ENCODE measurements at regions not wholly inside any gene's neighbourhood (a gene's known extent, or its start where the extent isn't known, plus 50 kb on each side); places are given as distances from the start of the nearest gene placed in this dataset.

DNA sequence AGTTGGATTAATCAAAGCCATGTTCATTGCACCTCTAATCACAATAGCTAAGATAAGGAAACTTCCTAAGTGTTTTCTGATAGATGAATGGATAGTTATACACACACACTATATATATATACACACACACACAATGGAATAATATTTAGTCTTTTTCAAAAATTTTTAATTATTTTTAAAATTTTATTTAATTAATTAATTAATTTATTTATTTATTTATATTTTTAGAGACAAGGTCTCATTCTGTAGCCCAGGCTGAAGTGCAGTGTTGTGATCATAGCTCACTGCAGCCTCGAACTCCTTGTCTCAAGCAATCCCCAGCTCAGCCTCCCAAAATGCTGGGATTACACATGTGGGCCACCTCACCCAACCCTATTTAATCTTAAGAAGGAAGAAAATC, 481.0 kb upstream of the TNP1 start:
- Histone ChIP-seq H3K4me3 (ENCODE audit: low read depth, low read length) (no peak overlapping the region), H3K36me3 (no peaks in the 10 kb centered on the region), H3K9me3 (ENCODE audit: severe bottlenecking) (no peaks in the 10 kb centered on the region), H3K27me3 (ENCODE audit: insufficient read depth, low read depth, severe bottlenecking) (no peaks in the 10 kb centered on the region), H3K27ac (no peak overlapping the region)
- DNase-seq, result no peak
- TF ChIP-seq, protein P1, sequence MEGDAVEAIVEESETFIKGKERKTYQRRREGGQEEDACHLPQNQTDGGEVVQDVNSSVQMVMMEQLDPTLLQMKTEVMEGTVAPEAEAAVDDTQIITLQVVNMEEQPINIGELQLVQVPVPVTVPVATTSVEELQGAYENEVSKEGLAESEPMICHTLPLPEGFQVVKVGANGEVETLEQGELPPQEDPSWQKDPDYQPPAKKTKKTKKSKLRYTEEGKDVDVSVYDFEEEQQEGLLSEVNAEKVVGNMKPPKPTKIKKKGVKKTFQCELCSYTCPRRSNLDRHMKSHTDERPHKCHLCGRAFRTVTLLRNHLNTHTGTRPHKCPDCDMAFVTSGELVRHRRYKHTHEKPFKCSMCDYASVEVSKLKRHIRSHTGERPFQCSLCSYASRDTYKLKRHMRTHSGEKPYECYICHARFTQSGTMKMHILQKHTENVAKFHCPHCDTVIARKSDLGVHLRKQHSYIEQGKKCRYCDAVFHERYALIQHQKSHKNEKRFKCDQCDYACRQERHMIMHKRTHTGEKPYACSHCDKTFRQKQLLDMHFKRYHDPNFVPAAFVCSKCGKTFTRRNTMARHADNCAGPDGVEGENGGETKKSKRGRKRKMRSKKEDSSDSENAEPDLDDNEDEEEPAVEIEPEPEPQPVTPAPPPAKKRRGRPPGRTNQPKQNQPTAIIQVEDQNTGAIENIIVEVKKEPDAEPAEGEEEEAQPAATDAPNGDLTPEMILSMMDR (IDR thresholded peaks at IDR 0.05; ENCODE audit: low read depth, low read length), result no peak

DNA sequence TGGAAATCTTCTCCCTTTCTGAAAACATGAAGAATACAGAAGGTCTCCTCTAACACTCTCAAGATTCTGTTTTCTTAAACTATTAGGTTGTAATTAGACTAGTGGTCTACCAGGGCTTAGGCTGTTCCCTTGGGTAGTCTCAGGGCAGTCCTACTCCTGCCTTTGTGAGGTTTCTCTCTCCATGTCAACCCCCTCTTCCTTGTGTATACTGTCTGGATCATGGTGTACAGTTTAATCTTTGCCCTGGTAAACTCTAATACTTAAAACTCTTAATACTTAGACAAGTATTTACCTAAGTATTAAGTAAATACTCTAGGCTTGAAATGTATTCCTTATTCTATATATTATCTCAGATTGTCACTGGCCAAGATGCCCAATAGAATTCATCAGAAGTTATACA, 480.3 kb upstream of the TNP1 start:
- Histone ChIP-seq H3K27me3 (ENCODE audit: insufficient read depth, low read depth, severe bottlenecking) (no peaks in the 10 kb centered on the region), H3K9me3 (ENCODE audit: severe bottlenecking) (no peaks in the 10 kb centered on the region), H3K27ac (no peak overlapping the region), H3K36me3 (no peaks in the 10 kb centered on the region), H3K4me3 (ENCODE audit: low read depth, low read length) (no peak overlapping the region)
- TF ChIP-seq, protein P1 (IDR thresholded peaks at IDR 0.05; ENCODE audit: low read depth, low read length), result no peak
- no peak for DNase-seq

GRCh38 chr2:217339753-217340152, 479.9 kb upstream of the TNP1 start:
- H3K36me3 ChIP-seq, result no peaks in the 10 kb centered on the region
- H3K4me3 ChIP-seq (ENCODE audit: low read depth, low read length), result no peak overlapping the region
- TF ChIP-seq, protein P1 (IDR thresholded peaks at IDR 0.05; ENCODE audit: low read depth, low read length), result no peak
- no peaks in the 10 kb centered on the region for H3K9me3 ChIP-seq (ENCODE audit: severe bottlenecking)
- no peak overlapping the region for H3K27ac ChIP-seq
- DNase-seq, result no peak
- no peaks in the 10 kb centered on the region for H3K27me3 ChIP-seq (ENCODE audit: insufficient read depth, low read depth, severe bottlenecking)

DNA sequence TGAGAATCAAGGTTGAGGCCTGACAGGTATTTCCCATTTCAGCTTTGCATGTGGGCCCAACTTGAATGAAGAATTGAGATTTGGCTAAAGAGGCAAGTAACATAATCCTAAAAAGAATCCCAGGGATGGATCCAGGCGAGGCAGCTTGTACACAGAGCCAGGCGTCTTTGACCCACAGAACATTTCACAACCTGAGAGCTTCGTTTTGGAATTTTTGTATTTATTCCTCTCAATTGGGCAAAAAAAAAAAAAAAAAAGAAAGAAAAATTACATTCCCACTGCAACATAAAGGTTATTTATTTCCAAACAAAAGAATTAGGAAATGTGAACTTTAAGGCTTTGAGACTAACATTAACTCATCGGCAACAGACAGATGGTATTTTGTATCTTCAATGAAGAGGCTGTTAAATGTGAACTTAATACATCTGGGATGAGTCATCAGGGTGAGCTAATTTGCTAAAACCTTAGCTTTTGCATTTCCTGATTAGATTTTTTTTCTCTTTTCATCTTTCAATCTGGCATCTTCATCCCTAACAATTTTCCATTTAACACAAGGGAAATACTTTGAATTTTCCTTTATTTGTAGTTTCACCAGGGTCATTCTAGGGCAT, 478.5 kb upstream of the TNP1 start:
- Histone ChIP-seq H3K36me3 (no peaks in the 10 kb centered on the region), H3K4me3 (ENCODE audit: low read depth, low read length) (no peak overlapping the region), H3K27me3 (ENCODE audit: insufficient read depth, low read depth, severe bottlenecking) (no peaks in the 10 kb centered on the region), H3K27ac (no peak overlapping the region), H3K9me3 (ENCODE audit: severe bottlenecking) (no peaks in the 10 kb centered on the region)
- TF ChIP-seq, protein P1 (IDR thresholded peaks at IDR 0.05; ENCODE audit: low read depth, low read length), result no peak
- DNase-seq, result no peak

- TF ChIP-seq, protein P1 (IDR thresholded peaks at IDR 0.05; ENCODE audit: low read depth, low read length), result no peak
Measured at GRCh38 chr2:217337771-217338170, 477.9 kb upstream of the TNP1 start.

DNA sequence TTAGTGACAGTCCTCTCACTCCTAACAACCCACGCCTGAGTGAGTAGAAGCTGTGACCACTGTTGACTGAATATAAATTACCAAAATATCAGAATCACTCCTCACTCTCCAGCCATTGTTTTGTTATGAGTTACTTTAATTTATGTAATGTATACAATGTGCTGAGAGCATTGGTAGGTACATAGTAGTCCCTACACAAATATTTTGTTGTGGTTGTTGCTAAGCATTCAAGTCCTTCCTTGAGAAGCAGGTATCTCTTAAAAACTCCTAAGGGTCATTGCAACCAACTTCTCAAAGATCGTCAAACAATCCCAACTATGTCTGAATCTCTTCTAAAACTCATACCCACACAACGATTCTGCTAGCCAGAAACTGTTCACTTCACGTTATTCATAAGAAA, 476.8 kb upstream of the TNP1 start:
- H3K27ac ChIP-seq, result no peak overlapping the region
- H3K9me3 ChIP-seq (ENCODE audit: severe bottlenecking), result no peaks in the 10 kb centered on the region
- TF ChIP-seq, protein P1 (IDR thresholded peaks at IDR 0.05; ENCODE audit: low read depth, low read length), result no peak
- no peaks in the 10 kb centered on the region for H3K36me3 ChIP-seq
- no peak for DNase-seq
- no peaks in the 10 kb centered on the region for H3K27me3 ChIP-seq (ENCODE audit: insufficient read depth, low read depth, severe bottlenecking)
- H3K4me3 ChIP-seq (ENCODE audit: low read depth, low read length), result no peak overlapping the region

More at GRCh38 chr2:217337771-217338170, 477.9 kb upstream of the TNP1 start:
- no peaks in the 10 kb centered on the region for H3K36me3 ChIP-seq
- H3K4me3 ChIP-seq (ENCODE audit: low read depth, low read length), result no peak overlapping the region
- no peaks in the 10 kb centered on the region for H3K9me3 ChIP-seq (ENCODE audit: severe bottlenecking)
- no peaks in the 10 kb centered on the region for H3K27me3 ChIP-seq (ENCODE audit: insufficient read depth, low read depth, severe bottlenecking)
- no peak for DNase-seq
- no peak overlapping the region for H3K27ac ChIP-seq

Data from WERI-Rb-1 (cell line).